ENCODE measurements at regions not wholly inside any gene's neighbourhood (a gene's known extent, or its start where the extent isn't known, plus 50 kb on each side); places are given as distances from the start of the nearest gene placed in this dataset.

DNA sequence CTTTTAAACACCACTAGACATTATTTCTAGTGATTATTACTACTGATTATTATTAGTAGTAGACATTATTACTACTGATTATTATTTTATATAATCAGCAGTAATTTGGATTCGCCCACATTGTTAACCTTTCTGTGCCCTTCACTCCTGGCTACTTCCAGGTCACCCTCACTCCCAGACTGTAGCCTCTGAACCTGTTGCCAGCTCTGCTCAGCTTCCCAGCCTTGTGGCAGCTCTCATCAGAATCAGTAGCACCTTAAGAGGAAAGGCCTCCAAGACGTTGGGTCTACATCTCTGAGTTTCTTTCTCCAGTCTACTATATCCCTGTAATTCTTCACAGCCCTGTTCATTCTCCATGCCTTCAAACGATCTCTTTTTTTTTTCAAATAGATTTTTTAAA is 137.0 kb downstream of the KATNIP start:
- Histone ChIP-seq H3K4me3 (replicated peaks; ENCODE audit: insufficient read depth, low read length) (no peak overlapping the region), H3K27ac (replicated peaks) (no peak overlapping the region), H3K27me3 (ENCODE audit: insufficient read depth, poor library complexity, severe bottlenecking) (no peaks in the 10 kb centered on the region)
- DNase-seq (ENCODE audit: low read depth in 1 of 2, low spot score in 1 of 2): no peak
- no peak for TF ChIP-seq SPI1 (IDR thresholded peaks at IDR 0.05; ENCODE audit: borderline replicate concordance, low read depth)
- no peak for TF ChIP-seq POLR2AphosphoS5 (IDR thresholded peaks at IDR 0.05; ENCODE audit: low read depth)
- TF ChIP-seq, protein P1, sequence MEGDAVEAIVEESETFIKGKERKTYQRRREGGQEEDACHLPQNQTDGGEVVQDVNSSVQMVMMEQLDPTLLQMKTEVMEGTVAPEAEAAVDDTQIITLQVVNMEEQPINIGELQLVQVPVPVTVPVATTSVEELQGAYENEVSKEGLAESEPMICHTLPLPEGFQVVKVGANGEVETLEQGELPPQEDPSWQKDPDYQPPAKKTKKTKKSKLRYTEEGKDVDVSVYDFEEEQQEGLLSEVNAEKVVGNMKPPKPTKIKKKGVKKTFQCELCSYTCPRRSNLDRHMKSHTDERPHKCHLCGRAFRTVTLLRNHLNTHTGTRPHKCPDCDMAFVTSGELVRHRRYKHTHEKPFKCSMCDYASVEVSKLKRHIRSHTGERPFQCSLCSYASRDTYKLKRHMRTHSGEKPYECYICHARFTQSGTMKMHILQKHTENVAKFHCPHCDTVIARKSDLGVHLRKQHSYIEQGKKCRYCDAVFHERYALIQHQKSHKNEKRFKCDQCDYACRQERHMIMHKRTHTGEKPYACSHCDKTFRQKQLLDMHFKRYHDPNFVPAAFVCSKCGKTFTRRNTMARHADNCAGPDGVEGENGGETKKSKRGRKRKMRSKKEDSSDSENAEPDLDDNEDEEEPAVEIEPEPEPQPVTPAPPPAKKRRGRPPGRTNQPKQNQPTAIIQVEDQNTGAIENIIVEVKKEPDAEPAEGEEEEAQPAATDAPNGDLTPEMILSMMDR (IDR thresholded peaks at IDR 0.05; ENCODE audit: insufficient read depth, low read length): no peak
- TF ChIP-seq, protein P2, sequence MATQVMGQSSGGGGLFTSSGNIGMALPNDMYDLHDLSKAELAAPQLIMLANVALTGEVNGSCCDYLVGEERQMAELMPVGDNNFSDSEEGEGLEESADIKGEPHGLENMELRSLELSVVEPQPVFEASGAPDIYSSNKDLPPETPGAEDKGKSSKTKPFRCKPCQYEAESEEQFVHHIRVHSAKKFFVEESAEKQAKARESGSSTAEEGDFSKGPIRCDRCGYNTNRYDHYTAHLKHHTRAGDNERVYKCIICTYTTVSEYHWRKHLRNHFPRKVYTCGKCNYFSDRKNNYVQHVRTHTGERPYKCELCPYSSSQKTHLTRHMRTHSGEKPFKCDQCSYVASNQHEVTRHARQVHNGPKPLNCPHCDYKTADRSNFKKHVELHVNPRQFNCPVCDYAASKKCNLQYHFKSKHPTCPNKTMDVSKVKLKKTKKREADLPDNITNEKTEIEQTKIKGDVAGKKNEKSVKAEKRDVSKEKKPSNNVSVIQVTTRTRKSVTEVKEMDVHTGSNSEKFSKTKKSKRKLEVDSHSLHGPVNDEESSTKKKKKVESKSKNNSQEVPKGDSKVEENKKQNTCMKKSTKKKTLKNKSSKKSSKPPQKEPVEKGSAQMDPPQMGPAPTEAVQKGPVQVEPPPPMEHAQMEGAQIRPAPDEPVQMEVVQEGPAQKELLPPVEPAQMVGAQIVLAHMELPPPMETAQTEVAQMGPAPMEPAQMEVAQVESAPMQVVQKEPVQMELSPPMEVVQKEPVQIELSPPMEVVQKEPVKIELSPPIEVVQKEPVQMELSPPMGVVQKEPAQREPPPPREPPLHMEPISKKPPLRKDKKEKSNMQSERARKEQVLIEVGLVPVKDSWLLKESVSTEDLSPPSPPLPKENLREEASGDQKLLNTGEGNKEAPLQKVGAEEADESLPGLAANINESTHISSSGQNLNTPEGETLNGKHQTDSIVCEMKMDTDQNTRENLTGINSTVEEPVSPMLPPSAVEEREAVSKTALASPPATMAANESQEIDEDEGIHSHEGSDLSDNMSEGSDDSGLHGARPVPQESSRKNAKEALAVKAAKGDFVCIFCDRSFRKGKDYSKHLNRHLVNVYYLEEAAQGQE (IDR thresholded peaks at IDR 0.05; ENCODE audit: insufficient replicate concordance, low read depth): no peak
- TF ChIP-seq GABPA (IDR thresholded peaks at IDR 0.05; ENCODE audit: low read depth): no peak

DNA sequence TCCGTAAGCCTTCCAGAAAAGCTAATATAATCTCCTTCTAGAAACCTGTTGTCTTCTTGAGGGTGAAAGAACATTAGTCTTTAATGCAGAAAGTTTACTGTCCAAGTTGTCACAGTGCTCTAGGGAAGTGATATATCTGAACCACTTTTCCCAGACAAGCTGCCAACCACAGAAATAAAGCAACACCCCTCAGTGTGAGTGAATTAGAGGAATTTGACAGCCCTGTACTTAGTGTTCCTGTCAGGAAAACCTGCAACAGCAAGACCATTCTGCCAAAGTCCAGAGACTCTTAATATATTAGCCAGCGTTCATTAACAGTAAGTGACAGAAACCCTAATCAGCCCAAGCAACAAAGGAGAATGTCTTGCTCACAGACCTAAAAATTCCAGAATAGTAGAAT is 137.7 kb downstream of the KATNIP start:
- no peak for TF ChIP-seq GABPA (IDR thresholded peaks at IDR 0.05; ENCODE audit: low read depth)
- Histone ChIP-seq H3K27me3 (ENCODE audit: insufficient read depth, poor library complexity, severe bottlenecking) (no peaks in the 10 kb centered on the region), H3K27ac (replicated peaks) (no peak overlapping the region), H3K4me3 (replicated peaks; ENCODE audit: insufficient read depth, low read length) (no peak overlapping the region)
- no peak for DNase-seq (ENCODE audit: low read depth in 1 of 2, low spot score in 1 of 2)

DNA sequence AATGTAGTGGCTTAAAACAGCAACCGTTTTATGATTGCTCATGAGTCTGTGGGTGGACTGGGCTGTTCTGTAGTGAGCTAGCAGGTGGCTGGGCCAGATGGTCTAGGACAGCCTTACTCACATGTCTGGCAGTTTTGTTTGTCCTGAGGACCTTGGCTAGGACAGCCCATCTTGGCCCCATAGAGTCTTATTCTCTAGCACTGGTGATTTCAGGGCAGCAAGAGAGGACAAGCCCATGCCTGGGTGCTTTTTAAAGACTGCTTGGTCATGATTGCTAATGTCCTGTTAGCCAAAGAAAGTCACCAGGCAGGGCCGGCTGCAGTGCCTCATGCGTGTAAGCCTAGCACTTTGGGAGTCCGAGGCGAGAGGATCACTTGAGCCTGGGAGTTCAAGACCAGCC is 139.8 kb downstream of the KATNIP start:
- DNase-seq (ENCODE audit: low read depth in 1 of 2, low spot score in 1 of 2): no peak
- TF ChIP-seq GABPA (IDR thresholded peaks at IDR 0.05; ENCODE audit: low read depth): no peak
- no peak for TF ChIP-seq POLR2AphosphoS5 (IDR thresholded peaks at IDR 0.05; ENCODE audit: low read depth)
- TF ChIP-seq SPI1 (IDR thresholded peaks at IDR 0.05; ENCODE audit: borderline replicate concordance, low read depth): no peak
- TF ChIP-seq, protein P2 (IDR thresholded peaks at IDR 0.05; ENCODE audit: insufficient replicate concordance, low read depth): no peak
- TF ChIP-seq, protein P1 (IDR thresholded peaks at IDR 0.05; ENCODE audit: insufficient read depth, low read length): no peak
- no peaks in the 10 kb centered on the region for H3K27me3 ChIP-seq (ENCODE audit: insufficient read depth, poor library complexity, severe bottlenecking)
- no peak overlapping the region for H3K27ac ChIP-seq (replicated peaks)
- no peak overlapping the region for H3K4me3 ChIP-seq (replicated peaks; ENCODE audit: insufficient read depth, low read length)

DNA sequence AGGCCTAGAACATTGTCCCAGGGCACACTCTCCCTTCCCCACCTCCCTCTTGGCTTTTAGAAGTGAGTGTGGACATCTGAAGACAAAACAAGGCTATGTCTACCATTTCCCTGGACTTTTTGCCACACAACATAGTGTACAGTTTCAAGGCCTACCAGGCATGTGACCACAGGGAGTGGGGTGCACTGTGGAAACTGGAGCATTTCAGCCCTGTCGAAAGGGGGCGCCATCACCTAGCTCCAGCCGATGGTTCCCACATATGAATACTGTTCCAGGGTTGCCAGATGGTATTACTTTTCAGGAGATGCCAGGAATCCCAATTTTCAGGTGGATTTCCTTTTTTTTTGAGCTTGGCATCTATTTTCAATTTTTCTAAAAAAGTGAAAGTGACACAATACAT is 140.7 kb downstream of the KATNIP start:
- no peak overlapping the region for H3K27ac ChIP-seq (replicated peaks)
- no peaks in the 10 kb centered on the region for H3K27me3 ChIP-seq (ENCODE audit: insufficient read depth, poor library complexity, severe bottlenecking)
- TF ChIP-seq, protein P2 (IDR thresholded peaks at IDR 0.05; ENCODE audit: insufficient replicate concordance, low read depth): no peak
- TF ChIP-seq POLR2AphosphoS5 (IDR thresholded peaks at IDR 0.05; ENCODE audit: low read depth): no peak
- TF ChIP-seq, protein P1 (IDR thresholded peaks at IDR 0.05; ENCODE audit: insufficient read depth, low read length): peak; percentile 76
- no peak for TF ChIP-seq GABPA (IDR thresholded peaks at IDR 0.05; ENCODE audit: low read depth)
- no peak for TF ChIP-seq SPI1 (IDR thresholded peaks at IDR 0.05; ENCODE audit: borderline replicate concordance, low read depth)
- H3K4me3 ChIP-seq (replicated peaks; ENCODE audit: insufficient read depth, low read length): no peak overlapping the region
- peak; percentile 5 to 49 for DNase-seq (ENCODE audit: low read depth in 1 of 2, low spot score in 1 of 2)

Data from HL-60 (cell line).